T47D (cell line): ENCODE measurements at regions not wholly inside any gene's neighbourhood (a gene's known extent, or its start where the extent isn't known, plus 50 kb on each side); places are given as distances from the start of the nearest gene placed in this dataset.

Experiments
- DNase-seq, 2 experiments: peaks; one replicate each; pipeline versions ENCODE4 v3.0.0 to v3.0.0-alpha.2; 2011 to 2012; ENCODE audit warnings: low read depth in 1 of 2, low spot score in 1 of 2
- JUND ChIP-seq: IDR thresholded peaks from 2 replicates; pipeline ENCODE4 v1.6.1; 2012; ENCODE audit warnings: low read depth
- in situ Hi-C: cut with HindIII; loops from 2 replicates; pipeline ENCODE4 v1.10.0; 2016; ENCODE audit warnings: low sequenced_read_pairs, low pct_unique_long_range_greater_than_20kb

- in situ Hi-C loops = no loop called here
- DNase-seq = no peak
- no peak for TF ChIP-seq JUND
Measured at GRCh38 chr2:74766780-74767179, 67.1 kb upstream of the HK2 start.

- TF ChIP-seq JUND = no peak
- in situ Hi-C loops = no loop called here
Measured at GRCh38 chr2:74767618-74768017, 66.3 kb upstream of the HK2 start.

GRCh38 chr2:74768401-74768914 is 65.5 kb upstream of the HK2 start:
- TF ChIP-seq JUND = no peak
- no peak for DNase-seq
- in situ Hi-C loops = no loop called here

More at GRCh38 chr2:74767618-74768017, 66.3 kb upstream of the HK2 start:
- DNase-seq = no peak

- TF ChIP-seq JUND = no peak
- DNase-seq = no peak
- in situ Hi-C loops = no loop called here
Measured at GRCh38 chr2:74772046-74772445, 61.9 kb upstream of the HK2 start.

GRCh38 chr2:74777161-74777900 is 56.6 kb upstream of the HK2 start:
- TF ChIP-seq JUND = no peak
- DNase-seq = no peak
- in situ Hi-C loops = no loop called here

GRCh38 chr2:74778381-74779264 is 55.3 kb upstream of the HK2 start:
- TF ChIP-seq JUND = no peak
- in situ Hi-C loops = no loop called here
- DNase-seq = no peak

GRCh38 chr2:74779265-74779558 is 54.7 kb upstream of the HK2 start:
- DNase-seq = no peak
- in situ Hi-C loops = no loop called here
- TF ChIP-seq JUND = no peak

- no peak for TF ChIP-seq JUND
- in situ Hi-C loops = no loop called here
- DNase-seq = no peak
Measured at GRCh38 chr2:74779587-74780135, 54.3 kb upstream of the HK2 start.
